Activated CD4-positive, alpha-beta T cell treated with anti-CD3 and anti-CD28 coated beads for 1 hour (primary cell): ENCODE measurements at regions not wholly inside any gene's neighbourhood (a gene's known extent, or its start where the extent isn't known, plus 50 kb on each side); places are given as distances from the start of the nearest gene placed in this dataset.

Experiments used
- DNase-seq: peaks from one replicate; pipeline ENCODE4 v3.0.0-alpha.2; 2020

DNA sequence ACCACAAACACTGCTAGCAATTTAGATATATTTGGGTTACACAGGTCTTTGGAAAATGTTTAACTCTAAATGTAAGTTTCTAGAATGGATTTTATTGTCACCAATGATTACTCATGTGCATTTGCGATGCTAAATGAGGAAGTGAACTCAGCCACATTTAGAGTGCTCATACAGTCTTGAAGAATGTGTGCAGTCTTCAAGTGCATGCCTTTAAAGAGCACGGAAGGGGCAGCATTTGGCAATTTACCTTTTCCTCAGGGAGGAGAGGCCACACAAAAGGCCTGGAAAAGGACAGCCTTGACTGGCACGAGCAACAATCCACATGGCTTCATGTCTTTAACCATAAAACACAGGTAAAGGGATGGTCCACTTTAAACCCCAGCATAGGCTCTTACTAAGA, 78.5 kb upstream of the STK17B start:
- no peak for DNase-seq

DNA sequence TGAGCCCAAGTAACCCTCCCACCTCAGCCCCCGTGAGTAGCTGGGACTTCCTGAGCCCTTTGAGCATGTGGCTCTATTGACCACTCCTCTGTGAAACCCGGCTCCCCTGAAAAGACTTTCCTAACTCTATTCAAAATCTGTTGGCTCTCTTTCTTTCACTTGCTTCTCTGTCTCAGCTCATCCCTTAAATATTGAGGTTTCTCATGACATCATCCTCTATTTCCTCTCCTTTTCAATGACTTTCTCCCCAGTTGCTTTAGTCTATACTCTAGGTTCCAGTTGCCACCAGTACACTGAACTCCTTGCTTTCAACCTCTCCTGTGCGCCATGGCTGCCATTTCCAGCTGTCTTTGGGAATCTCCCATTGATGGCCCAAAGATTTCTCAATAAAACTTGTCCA, 79.8 kb upstream of the STK17B start:
- no peak for DNase-seq

DNA sequence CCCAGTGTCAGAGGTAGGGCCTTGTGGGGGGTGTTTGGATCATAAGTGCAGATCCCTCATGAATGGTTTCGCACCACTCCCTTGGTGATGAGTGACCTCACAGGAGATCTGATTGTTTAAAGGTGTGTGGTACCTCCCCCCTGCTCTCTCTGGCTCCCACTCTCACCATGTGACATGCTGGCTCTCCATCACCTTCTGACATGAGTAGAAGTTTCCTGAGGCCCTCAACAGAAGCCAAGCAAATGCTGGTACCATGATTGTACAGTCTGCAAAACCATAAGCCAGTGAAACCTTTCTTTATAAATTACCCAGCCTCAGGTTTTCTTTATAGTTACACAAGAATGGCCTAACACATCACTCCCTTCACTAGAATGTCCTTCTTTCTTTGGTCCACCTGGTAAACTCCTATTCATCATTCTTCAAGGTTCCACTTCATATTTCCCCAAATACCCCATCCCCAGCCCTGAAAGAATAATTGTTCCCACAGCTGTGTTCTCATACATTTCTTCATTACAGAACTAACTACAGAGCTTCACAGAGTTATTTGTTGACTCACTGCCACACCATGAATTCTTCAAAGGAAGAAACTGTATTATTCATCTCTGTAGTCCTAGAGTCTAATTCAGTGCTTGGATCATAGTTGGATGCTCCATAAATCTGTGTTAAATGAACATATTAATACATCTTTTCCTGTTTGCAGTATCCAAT, 81.2 kb upstream of the STK17B start:
- no peak for DNase-seq

DNA sequence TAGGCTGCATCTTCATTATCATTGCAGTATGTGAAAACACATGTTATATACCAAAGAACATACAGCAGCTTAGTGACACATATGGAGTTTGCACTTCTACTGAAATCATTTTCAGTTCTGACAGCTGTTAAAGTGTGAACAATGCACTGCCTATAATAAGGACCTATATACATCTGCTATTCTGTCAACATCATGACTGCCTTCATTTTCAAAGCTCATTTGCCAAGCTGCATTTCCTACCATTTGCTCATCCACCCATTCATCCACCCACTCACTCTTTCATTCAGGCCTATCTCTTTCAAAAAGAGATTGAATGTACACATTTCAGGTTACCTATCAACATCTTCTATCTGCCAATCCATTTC, 81.7 kb upstream of the STK17B start:
- no peak for DNase-seq

DNA sequence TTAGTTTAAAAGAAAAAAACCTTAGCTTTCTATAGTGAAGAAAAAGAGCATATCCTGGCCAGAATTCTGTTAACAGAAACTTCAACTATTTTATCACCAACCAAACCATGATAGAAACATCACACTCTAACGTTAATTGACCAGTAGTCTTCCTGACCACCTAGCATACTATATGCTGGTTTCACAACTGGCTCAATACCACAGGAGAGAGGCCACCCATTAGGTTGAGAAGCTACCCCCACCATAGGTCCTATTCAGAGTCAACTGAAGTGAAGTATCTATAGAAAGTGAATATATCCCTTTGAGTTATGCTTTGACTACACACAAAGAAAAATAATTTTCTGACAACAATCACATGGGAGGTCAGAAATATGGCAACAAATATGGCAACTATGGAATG, 85.2 kb upstream of the STK17B start:
- no peak for DNase-seq

DNA sequence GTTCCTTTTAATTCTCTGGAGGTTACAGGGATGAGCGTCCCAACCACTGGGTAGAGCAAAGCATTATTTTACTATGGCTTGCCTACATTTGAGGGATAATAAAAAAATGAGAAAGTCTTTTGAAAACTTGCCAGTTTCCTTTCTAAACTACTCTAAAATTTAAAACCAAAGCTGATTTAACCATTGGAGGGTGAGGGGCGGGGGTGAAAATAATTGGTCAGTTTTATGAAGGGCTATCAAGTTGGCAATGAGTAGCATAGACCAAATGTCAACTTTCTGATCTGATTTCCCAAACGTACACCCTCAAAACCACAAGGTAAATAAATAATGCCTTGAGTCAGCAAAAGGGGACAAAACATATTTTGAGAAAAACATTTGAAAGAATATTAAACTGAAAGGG, 85.7 kb upstream of the STK17B start:
- DNase-seq, result no peak

DNA sequence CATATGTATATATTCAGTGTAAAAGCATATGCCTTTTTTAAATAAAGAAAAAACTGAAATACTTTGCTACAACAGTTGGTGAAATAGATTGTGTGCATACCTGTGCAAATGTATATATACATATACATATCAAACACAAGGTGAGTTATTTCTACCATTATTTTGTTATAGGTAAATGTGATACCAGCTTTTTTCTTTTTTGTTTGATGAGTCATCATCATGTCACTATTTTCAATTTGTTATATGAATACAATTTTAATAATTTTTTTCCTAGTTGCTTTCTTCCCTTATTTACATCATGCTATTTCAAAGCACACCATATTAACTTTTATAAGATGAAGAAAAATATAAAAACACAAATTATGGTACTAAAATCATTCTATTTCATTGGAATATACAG, 87.0 kb upstream of the STK17B start:
- DNase-seq, result no peak

DNA sequence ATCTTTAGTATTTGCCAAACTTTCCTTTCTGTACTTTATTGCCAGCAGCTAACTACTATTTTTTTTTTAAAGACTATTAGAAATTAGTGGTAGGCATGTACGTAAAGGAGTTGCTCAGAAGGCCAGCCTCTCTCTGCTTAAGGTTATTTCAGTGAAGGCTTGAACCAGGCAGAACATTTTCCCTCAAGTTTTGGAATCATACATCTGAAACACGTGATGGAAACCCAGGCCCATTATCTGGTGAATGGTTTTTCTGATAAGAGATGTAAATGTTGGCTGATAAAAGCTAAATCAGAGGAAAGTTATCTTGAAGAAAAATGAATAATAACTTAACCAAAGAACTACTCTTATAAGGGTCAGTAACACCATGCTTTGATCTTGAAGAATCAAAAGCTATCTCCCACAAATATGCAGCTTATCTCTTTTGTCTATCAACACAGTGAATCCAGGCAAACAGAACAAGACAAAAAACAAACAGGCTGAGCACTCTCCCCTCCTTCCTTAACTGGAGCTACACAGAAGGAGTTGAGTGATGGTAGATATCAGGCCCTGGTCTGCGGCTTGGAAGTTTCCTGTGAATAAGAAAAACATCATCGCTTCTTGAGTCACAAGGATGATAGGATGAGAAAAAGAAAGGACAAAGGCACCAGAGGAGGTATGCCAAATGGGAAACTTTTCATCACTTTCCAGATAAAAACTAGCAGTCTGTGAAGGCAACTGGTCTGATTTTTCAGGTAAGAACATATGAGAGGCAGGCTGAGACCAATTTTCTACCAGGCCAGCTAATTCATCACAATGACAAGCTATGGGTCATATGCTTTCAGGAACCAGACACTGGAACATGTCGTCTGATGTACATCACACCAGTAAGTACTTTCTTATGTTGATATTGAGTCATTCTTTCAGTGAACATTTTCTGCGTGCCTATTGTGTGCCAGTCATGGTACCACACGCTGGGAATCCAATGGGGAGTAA, 88.4 kb upstream of the STK17B start:
- no peak for DNase-seq

DNA sequence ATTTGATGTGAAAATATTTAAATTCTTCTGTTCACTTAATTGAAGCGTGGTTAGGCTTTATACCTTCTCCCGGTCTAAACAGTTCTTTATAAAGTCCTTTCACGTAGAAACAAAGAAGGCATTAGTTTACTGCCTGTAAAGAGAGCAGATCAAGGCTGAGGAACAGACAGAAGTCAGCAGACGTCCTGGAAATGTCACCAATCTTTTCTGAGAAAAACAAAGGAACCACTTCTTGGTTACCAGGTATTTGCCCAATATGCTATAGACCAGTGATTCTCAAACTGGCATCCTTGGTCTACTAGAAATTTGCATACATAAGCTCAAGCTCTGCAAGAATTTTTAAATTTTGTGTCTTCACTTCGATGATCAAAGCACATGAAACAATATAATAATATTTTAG, 89.2 kb upstream of the STK17B start:
- no peak for DNase-seq

DNA sequence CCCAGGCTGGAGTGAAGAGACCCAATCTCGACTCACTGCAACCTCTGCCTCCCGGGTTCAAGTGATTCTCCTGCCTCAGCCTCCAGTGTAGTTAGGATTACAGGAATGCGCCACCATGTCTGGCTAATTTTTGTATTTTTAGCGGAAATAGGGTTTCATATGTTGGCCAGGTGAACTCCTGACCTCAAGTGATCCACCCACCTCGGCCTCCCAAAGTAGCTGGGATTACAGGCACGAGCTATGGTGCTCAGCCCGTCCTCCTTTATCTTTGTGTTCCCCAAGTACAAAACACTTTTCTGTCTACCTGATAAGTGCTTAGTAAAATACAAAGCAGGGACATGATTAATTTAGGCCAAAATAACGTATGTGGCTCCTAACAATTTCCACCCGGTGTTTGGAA, 91.2 kb upstream of the STK17B start:
- no peak for DNase-seq

DNA sequence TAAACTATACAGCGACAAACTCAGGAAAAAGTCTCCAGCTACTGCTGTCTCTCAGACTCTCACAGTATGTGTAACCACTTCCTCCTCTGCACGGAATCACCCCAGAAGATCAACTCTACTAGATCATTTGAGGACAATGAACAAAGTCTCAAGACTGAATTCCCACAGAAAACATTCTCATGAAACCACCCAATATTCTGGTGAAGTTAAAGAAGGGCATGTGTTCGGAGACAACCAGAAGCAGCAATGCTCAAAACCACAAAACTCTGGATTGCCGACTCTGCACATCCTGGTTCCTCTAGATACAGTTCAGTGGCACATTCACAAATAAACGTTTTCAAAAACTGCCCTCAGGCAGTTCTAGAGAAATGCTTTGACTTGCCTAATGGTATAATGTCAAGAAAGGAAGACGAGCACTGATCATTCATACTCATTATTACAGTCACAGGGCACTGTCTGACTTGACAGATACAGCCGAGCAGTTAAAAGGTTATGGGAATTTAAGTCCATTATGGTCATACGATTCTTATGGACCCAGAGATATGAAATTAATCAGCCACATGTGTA, 91.9 kb upstream of the STK17B start:
- no peak for DNase-seq

DNA sequence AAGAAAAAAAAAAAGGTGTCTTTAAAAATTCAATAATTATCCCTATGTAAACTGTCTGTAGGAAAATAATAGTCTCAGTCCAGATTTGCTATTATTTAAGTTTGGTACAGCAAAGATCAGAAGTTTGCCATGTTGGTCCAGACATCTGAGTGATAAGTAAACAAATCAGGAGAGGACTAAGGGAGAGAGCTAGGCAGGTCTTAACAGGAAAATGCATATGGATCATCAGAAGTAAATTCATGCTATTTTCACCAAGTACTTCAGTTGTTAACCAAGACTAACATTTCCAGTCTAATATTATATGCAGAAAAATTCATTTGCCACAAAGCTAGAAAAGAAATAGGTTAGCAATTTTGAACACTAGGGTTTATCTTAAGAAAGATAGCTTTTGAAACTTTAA, 95.0 kb upstream of the STK17B start:
- no peak for DNase-seq

DNA sequence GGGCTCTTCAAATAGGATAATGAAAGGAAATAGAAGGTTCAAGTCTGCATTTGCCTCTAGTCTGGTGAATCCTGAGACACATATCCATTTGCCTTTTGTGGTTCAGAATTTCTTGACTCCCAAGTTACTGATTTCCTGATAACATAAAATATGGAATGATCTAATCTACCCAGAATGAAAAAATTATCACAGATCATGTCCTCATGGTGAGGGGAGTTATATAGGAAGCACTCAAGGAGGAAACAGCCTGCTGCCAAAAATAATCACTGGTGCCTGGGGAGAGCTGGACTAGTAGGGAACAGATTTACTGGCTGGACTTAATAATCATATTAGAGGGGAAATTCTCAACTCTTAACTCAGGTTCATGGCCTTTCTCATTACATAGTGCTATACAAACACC, 95.5 kb upstream of the STK17B start:
- DNase-seq, result no peak

DNA sequence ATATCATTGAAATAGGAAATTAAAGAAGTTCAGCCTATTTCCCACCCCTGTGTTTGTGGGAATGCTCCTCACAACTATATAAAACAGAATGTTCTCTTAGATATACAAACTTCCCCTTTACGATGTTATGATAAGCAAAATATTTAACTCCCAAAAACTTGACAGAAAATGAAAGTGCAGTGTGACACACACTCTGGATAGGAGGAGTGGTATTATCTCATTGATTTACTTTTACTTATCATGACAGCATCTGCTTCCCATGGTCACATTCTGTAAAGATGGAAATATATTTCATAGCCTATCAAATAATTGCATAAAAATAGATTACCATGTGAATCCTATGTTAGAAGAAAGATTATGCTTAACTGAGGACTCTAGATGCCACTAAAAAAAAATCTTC, 96.6 kb upstream of the STK17B start:
- no peak for DNase-seq

DNA sequence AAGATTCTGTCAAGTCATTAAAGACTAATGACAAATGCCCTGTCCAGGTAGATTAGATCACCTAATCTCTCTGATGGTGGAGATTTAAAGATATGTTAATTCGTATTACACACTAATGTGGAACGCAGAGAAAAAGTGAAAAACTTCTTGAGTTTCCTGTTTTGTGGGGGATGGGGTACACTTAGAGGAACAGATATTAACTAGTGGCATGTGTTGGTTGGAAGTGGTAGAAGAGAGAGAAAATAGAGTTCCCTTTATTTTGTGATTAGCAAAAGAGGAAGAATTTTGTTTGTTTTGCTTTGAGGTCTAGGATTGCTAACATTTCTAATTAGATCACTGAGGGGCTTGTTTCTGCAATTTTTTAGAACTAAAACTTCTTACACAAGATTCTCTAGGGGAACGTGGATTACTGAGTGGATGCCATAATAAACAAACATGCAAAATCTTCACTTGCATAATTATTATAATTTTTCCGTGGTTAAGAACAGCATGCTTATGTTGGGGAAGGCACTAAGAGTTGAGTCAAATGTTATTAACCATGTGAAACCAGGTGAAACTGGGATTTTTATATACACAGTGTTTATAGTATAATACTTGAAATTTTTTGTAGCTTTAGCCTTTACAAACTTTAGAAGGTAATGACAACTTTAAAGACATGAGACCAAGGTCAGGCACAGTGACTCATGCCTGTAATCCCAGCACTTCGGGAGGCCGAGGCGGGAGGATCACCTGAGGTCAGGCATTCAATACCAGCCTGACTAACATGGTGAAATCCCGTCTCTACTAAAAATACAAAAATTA, 97.4 kb upstream of the STK17B start:
- no peak for DNase-seq

DNA sequence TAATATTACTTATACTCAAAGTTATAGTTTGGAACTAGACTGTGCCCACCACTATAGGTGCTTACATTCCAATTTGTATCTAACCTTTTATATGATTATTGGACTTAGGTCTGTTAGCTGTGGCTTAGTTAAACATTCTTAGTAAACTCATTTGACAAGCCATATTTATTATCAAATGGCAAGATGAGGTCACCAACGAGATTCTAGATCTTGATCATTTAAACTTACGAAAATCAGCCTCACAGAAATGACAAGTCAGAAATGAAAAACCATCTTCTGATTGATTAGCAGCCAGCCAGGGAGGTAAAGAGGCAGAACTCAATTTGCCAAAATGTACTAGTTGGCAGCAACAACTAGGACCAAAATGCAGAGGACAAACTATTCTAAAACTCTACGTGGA, 100.4 kb upstream of the STK17B start:
- DNase-seq, result no peak

DNA sequence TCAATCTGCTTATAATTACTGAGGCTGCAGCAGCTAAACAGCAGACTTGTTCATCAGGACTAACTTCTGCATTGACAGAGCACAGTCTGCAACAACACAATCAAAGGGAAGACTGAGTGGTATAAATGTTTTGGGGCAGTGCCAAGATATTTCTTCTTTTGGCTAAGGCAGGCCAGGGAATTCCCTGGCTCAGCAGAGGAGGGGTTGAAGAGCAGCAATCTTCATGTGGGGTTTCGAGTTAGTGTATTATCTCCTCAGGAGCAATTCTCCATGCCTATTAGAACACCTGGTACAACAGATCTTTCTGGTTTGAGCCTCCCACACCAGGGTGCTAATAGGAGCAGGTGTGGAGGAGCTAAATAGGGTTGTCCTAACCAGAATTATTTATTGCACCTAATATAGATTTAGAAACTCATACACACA, 103.0 kb upstream of the STK17B start:
- DNase-seq, result no peak

DNA sequence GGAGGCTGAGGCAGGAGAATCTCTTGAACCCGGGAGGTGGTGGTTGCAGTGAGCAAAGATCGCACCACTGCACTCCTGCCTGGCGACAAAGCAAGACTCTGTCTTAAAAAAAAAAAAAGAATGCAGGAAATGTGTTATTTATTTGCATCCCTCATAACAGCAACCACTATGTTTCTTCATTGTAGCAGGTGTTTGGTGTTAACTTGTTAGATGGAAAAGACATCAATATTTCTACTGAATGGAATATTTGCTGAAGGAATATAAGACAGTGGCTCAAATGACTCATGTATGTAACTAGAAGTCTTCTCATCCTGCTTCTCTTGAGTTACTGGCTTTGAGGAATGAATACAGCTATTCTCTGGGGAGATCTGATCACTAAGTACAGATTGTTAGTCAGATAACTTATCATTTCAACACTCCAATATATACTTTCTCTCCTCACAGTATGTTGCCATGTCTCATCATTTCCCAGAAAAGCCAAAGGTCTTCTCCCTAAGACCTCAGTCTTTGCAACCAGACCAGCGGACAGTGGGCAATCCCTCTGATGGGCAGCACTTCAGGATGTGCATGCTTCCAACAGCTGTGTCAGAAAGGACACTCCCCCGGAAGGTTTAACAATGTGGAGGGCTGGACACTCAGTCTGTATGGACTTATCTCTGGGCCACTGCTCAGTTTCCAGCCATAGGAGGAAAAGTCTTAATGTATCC, 104.4 kb upstream of the STK17B start:
- DNase-seq, result no peak

DNA sequence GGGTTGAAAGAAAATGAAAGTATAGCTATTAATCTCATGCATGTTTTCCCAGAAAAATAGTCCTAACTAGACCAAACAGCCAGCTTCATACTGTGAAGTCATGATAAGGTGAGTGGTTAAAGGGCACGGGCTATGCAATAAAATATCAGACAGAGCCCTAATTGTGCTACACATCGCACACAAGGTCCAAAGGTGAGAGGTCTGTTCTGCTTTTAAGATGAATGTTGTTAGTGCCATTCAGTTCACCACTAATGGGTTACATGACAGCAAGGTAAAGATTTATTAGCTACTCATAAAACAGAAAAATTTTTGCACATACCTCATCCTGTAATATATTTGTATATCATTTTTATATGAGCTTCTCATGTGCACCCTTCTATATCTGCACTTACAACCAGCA, 105.0 kb upstream of the STK17B start:
- no peak for DNase-seq

DNA sequence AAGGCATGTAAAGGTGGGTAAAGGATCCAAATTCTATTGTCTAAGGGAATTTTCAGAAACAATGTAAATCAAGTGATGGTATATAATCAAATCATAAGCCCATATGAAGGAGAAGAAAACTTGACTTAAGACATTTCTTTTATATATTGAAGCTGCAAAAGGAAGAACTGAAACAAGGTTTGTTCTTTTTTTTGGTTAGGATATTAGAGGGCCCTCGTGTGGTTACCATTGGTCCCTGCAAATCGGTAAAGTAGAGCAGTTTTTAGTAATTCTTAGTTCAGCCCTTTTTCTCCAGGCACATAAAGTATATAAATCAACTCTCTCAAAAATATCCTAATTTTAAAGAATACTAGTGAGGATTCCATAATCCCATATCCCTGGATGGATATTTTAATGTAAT, 105.6 kb upstream of the STK17B start:
- no peak for DNase-seq

DNA sequence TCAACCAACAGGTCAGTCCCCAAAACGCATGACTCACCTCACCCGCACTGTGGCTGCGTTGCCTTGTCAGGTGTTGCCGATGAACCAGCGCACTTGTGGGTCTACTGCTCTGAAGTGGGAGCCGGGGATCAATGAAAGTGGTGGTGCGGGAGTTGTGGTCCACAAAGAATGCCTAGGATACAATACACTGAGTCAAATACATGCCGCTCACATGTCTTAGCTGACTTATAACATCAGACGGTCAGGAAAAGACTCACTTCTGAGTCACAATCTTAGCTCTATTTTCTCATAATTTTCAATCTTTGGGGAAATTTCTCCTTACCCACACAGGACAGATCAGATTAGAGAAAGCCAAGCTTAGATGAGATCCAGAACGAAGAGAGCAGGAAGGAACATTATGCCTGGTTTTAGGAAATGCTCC, 107.1 kb upstream of the STK17B start:
- peak; percentile 37 for DNase-seq

DNA sequence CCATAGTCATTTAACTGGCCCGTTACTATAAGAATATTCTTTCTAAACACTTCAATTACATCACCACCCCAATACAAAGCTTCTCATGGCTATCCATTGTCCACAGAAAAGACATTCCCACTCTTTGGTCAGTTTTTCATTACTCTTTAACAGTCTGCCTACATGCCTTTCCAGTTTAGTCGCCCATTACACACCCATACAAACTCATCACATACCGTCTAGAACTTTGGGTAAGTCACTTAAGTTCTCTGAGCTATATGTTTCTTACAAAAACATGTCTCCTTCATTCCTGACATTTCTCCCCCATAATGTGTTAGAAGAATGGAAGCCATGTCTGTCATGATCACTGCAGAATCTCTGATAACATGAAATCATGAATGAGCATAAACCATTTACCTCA, 108.2 kb upstream of the STK17B start:
- no peak for DNase-seq
